H1 (cell line): ENCODE measurements at regions not wholly inside any gene's neighbourhood (a gene's known extent, or its start where the extent isn't known, plus 50 kb on each side); places are given as distances from the start of the nearest gene placed in this dataset.

ENCODE experiments used
- CTCF ChIA-PET: fragments of 300-600 bp; sonication (Branson Sonifier 250); formaldehyde crosslinking; loops from one replicate; lab custom pipeline; 2021; ENCODE audit not compliant: partially characterized antibody; lab: Charles Lee
- POLR2A ChIA-PET: fragments of 300-600 bp; sonication (Branson Sonifier 250); formaldehyde crosslinking; loops from one replicate; lab custom pipeline; 2021; ENCODE audit warnings: inconsistent platforms; ENCODE audit not compliant: partially characterized antibody; lab: Charles Lee
- DNase-seq, 2 experiments: peaks; one replicate each; pipeline versions ENCODE4 v3.0.0 to v3.0.0-alpha.2; 2010 to 2022; ENCODE audit warnings: low spot score in 2 of 2, low read depth in 1 of 2, mixed read lengths in 1 of 2
- FAIRE-seq: peaks from 2 replicates; lab custom pipeline; 2011; peaks lifted over from hg19 to GRCh38; lab: Jason Lieb, UNC
- H2AFZ ChIP-seq: 2 replicates; pipeline ENCODE4 v1.8.1; 2012; ENCODE audit warnings: low read length, inconsistent platforms
- H2AK5ac ChIP-seq: 2 replicates; pipeline ENCODE4 v1.6.1; 2013; ENCODE audit warnings: low read depth, low read length
- H2BK120ac ChIP-seq: replicated peaks from 2 replicates; pipeline ENCODE3; 2013; ENCODE audit warnings: low read depth, low read length, inconsistent platforms
- H2BK12ac ChIP-seq: 2 replicates; pipeline ENCODE4 v1.6.1; 2013; ENCODE audit warnings: low read depth, low read length
- H2BK15ac ChIP-seq: 2 replicates; pipeline ENCODE4 v1.6.1; 2013; ENCODE audit warnings: low read length
- H2BK20ac ChIP-seq: 2 replicates; pipeline ENCODE4 v1.6.1; 2013; ENCODE audit warnings: low read length
- H2BK5ac ChIP-seq: 2 replicates; pipeline ENCODE4 v1.6.1; 2013; ENCODE audit warnings: low read depth, low read length
- H3K14ac ChIP-seq: 2 replicates; pipeline ENCODE4 v1.6.1; 2013; ENCODE audit warnings: inconsistent platforms; ENCODE audit not compliant: insufficient read length
- H3K18ac ChIP-seq: 2 replicates; pipeline ENCODE4 v1.6.1; 2013; ENCODE audit warnings: low read length; ENCODE audit errors: extremely low read depth
- H3K23ac ChIP-seq: 2 replicates; pipeline ENCODE4 v1.6.1; 2013; ENCODE audit warnings: inconsistent platforms; ENCODE audit not compliant: insufficient read length
- H3K23me2 ChIP-seq: 2 replicates; pipeline ENCODE4 v1.6.1; 2013; ENCODE audit warnings: low read depth, low read length
- H3K27ac ChIP-seq: 2 replicates; pipeline ENCODE4 v1.6.1; 2011; ENCODE audit warnings: low read depth, low read length, inconsistent platforms
- H3K27me3 ChIP-seq, 4 experiments: replicated peaks in 1 of 4; 1 replicate in 1 of 4; 2 replicates in 3 of 4; pipeline versions ENCODE4 v1.6.1 to v1.8.1; 2011 to 2013; ENCODE audit warnings: low read length in 3 of 4, mild to moderate bottlenecking in 3 of 4, inconsistent platforms in 2 of 4, mixed read lengths in 2 of 4, moderate library complexity in 1 of 4; ENCODE audit not compliant: control insufficient read depth in 3 of 4, insufficient read depth in 3 of 4; ENCODE audit errors: extremely low read depth in 1 of 4
- H3K36me3 ChIP-seq, 4 experiments: 2 replicates each; pipeline versions ENCODE4 v1.6.1 to v1.8.1; 2011 to 2013; ENCODE audit warnings: mild to moderate bottlenecking in 4 of 4, low read length in 3 of 4, moderate library complexity in 2 of 4, control low read depth in 1 of 4, inconsistent platforms in 1 of 4; ENCODE audit not compliant: insufficient read depth in 4 of 4, control insufficient read depth in 2 of 4
- H3K4ac ChIP-seq: replicated peaks from 2 replicates; pipeline ENCODE3; 2013; ENCODE audit warnings: low read length, low read depth, mixed read lengths, inconsistent platforms; ENCODE audit not compliant: insufficient read length
- H3K4me1 ChIP-seq, 4 experiments: replicated peaks in 1 of 4; 1 replicate in 1 of 4; 2 replicates in 3 of 4; pipeline versions ENCODE4 v1.6.1 to v1.8.1; 2011 to 2013; ENCODE audit warnings: low read length in 3 of 4, inconsistent platforms in 2 of 4, mixed read lengths in 1 of 4; ENCODE audit not compliant: insufficient read depth in 4 of 4, control insufficient read depth in 3 of 4
- H3K4me2 ChIP-seq, 2 experiments: 2 replicates each; pipeline versions ENCODE4 v1.6.1 to v1.8.1; 2011 to 2013; ENCODE audit warnings: low read depth in 2 of 2, low read length in 2 of 2, control low read depth in 1 of 2, inconsistent platforms in 1 of 2, mild to moderate bottlenecking in 1 of 2; ENCODE audit not compliant: insufficient read depth in 1 of 2
- H3K4me3 ChIP-seq, 4 experiments: fragments of 200-600, 300-600 bp in 1 of 4; sonication (generic), shearing (Covaris generic), sonication (Bioruptor Twin) in 1 of 4; 2 replicates each; pipeline versions ENCODE4 v1.5.1 to v1.8.1; 2011 to 2016; ENCODE audit warnings: low read length in 4 of 4, low read depth in 3 of 4, control low read depth in 2 of 4, inconsistent platforms in 2 of 4, mild to moderate bottlenecking in 2 of 4, mixed read lengths in 1 of 4, moderate library complexity in 1 of 4; ENCODE audit not compliant: insufficient read depth in 2 of 4; ENCODE audit errors: extremely low read depth in 1 of 4
- H3K56ac ChIP-seq: replicated peaks from 2 replicates; pipeline ENCODE3; 2013; ENCODE audit warnings: low read depth, mild to moderate bottlenecking, mixed read lengths, low read length, inconsistent platforms; ENCODE audit not compliant: insufficient read length
- H3K79me1 ChIP-seq: 2 replicates; pipeline ENCODE4 v1.6.1; 2013; ENCODE audit warnings: low read depth, low read length, control low read depth
- H3K79me2 ChIP-seq, 2 experiments: 2 replicates each; pipeline versions ENCODE4 v1.6.1 to v1.8.1; 2012 to 2013; ENCODE audit warnings: low read length in 2 of 2, mild to moderate bottlenecking in 2 of 2, inconsistent platforms in 1 of 2; ENCODE audit not compliant: insufficient read depth in 2 of 2, control insufficient read depth in 1 of 2
- H3K9ac ChIP-seq, 4 experiments: replicated peaks in 1 of 4; 1 replicate in 1 of 4; 2 replicates in 3 of 4; pipeline versions ENCODE4 v1.6.1 to v1.8.1; 2011 to 2013; ENCODE audit warnings: low read depth in 3 of 4, low read length in 3 of 4, control low read depth in 2 of 4, mild to moderate bottlenecking in 2 of 4, moderate library complexity in 2 of 4, inconsistent platforms in 1 of 4; ENCODE audit errors: extremely low read depth in 1 of 4
- H3K9me3 ChIP-seq, 2 experiments: 2 replicates each; pipeline versions ENCODE4 v1.6.1 to v1.8.1; 2012 to 2013; ENCODE audit warnings: mild to moderate bottlenecking in 2 of 2, moderate library complexity in 2 of 2, control low read depth in 1 of 2, inconsistent platforms in 1 of 2, low read depth in 1 of 2, low read length in 1 of 2, mixed read lengths in 1 of 2; ENCODE audit not compliant: insufficient read depth in 2 of 2
- H4K20me1 ChIP-seq, 2 experiments: replicated peaks in 1 of 2; 2 replicates each; pipeline versions ENCODE3 to v1.8.1; 2011 to 2013; ENCODE audit warnings: inconsistent platforms in 2 of 2, low read length in 2 of 2, mild to moderate bottlenecking in 1 of 2; ENCODE audit not compliant: insufficient read depth in 2 of 2, control insufficient read depth in 1 of 2
- H4K5ac ChIP-seq: 2 replicates; pipeline ENCODE4 v1.6.1; 2013; ENCODE audit warnings: low read length, low read depth, mixed read lengths, inconsistent platforms; ENCODE audit not compliant: insufficient read length
- H4K8ac ChIP-seq: 2 replicates; pipeline ENCODE4 v1.8.0; 2013; ENCODE audit warnings: mild to moderate bottlenecking, moderate library complexity, low read length, inconsistent platforms; ENCODE audit not compliant: insufficient read depth; ENCODE audit errors: extremely low read depth
- H4K91ac ChIP-seq: replicated peaks from 2 replicates; pipeline ENCODE3; 2013; ENCODE audit warnings: low read length, mixed read lengths, inconsistent platforms; ENCODE audit not compliant: insufficient read length
- BACH1 ChIP-seq: IDR thresholded peaks from 2 replicates; pipeline ENCODE4 v1.6.1; 2012; ENCODE audit warnings: low read length, improper control_type of control experiment
- CEBPB ChIP-seq: IDR thresholded peaks from 2 replicates; pipeline ENCODE4 v1.6.1; 2012; ENCODE audit warnings: low read depth, low read length
- EP300 ChIP-seq, 2 experiments: IDR thresholded peaks; 1 replicate in 1 of 2; 2 replicates in 1 of 2; pipeline ENCODE4 v1.6.1; 2011 to 2012; ENCODE audit warnings: low read depth in 2 of 2, low read length in 2 of 2, mild to moderate bottlenecking in 2 of 2, borderline replicate concordance in 1 of 2, inconsistent platforms in 1 of 2, moderate library complexity in 1 of 2
- JUN ChIP-seq: IDR thresholded peaks from 2 replicates; pipeline ENCODE4 v1.6.1; 2011; ENCODE audit warnings: low read depth, mild to moderate bottlenecking, improper control_type of control experiment, low read length
- KDM1A ChIP-seq: fragments of 200-600, 300-600 bp; sonication (generic); IDR thresholded peaks from 2 replicates; pipeline ENCODE4 v1.7.1; 2016; ENCODE audit warnings: mild to moderate bottlenecking, low read length, borderline replicate concordance
- NANOG ChIP-seq: IDR thresholded peaks from 2 replicates; pipeline ENCODE4 v1.6.1; 2011; ENCODE audit warnings: low read length, low read depth, mild to moderate bottlenecking, inconsistent platforms; ENCODE audit not compliant: insufficient read depth, poor library complexity, severe bottlenecking
- NRF1 ChIP-seq: IDR thresholded peaks from 2 replicates; pipeline ENCODE4 v1.6.1; 2011; ENCODE audit warnings: mild to moderate bottlenecking, low read depth, low read length, improper control_type of control experiment
- PHF8 ChIP-seq: fragments of 200-600 bp; sonication (generic); conservative IDR thresholded peaks from 2 replicates; pipeline ENCODE4 v1.7.1; 2012; ENCODE audit warnings: low read depth, mild to moderate bottlenecking, inconsistent platforms, low read length, moderate library complexity
- RBBP5 ChIP-seq: IDR thresholded peaks from 2 replicates; pipeline ENCODE4 v1.7.1; 2012; ENCODE audit warnings: low read depth, mild to moderate bottlenecking, inconsistent platforms, low read length, moderate library complexity, borderline replicate concordance
- RXRA ChIP-seq: IDR thresholded peaks from 2 replicates; pipeline ENCODE4 v1.6.1; 2011; ENCODE audit warnings: low read depth, mild to moderate bottlenecking, low read length, moderate library complexity; ENCODE audit not compliant: insufficient read depth
- SIN3A ChIP-seq, 2 experiments: IDR thresholded peaks in 1 of 2; conservative IDR thresholded peaks in 1 of 2; 2 replicates each; pipeline ENCODE4 v1.6.1; 2011 to 2012; ENCODE audit warnings: low read length in 2 of 2, improper control_type of control experiment in 1 of 2, low read depth in 1 of 2, mild to moderate bottlenecking in 1 of 2
- SP2 ChIP-seq: IDR thresholded peaks from 2 replicates; pipeline ENCODE4 v1.6.1; 2012; ENCODE audit warnings: mild to moderate bottlenecking, low read length, inconsistent platforms
- SRF ChIP-seq: IDR thresholded peaks from 2 replicates; pipeline ENCODE4 v1.6.1; 2011; ENCODE audit warnings: mild to moderate bottlenecking, low read depth, low read length, moderate library complexity
- ZNF274 ChIP-seq: IDR thresholded peaks from 2 replicates; pipeline ENCODE4 v1.7.0; 2012; ENCODE audit warnings: low read length, borderline replicate concordance; ENCODE audit errors: extremely low read depth
- WGBS, 2 experiments: shearing (Covaris generic) in 1 of 2; methylation state at CpG; one replicate each; pipeline versions ENCODE4 v1.1.6 to v1.1.7; 2013 to 2015; ENCODE audit warnings: low lambda C conversion rate in 2 of 2, mixed read lengths in 2 of 2, inconsistent platforms in 1 of 2, low coverage in 1 of 2, missing lambda C conversion rate in 1 of 2; ENCODE audit not compliant: insufficient replicate concordance in 2 of 2, insufficient coverage in 1 of 2, insufficient read length in 1 of 2; ENCODE audit errors: extremely low coverage in 1 of 2, missing lambda C conversion rate in 1 of 2; 5-methylcytosine and 5-hydroxymethylcytosine counted together

DNA sequence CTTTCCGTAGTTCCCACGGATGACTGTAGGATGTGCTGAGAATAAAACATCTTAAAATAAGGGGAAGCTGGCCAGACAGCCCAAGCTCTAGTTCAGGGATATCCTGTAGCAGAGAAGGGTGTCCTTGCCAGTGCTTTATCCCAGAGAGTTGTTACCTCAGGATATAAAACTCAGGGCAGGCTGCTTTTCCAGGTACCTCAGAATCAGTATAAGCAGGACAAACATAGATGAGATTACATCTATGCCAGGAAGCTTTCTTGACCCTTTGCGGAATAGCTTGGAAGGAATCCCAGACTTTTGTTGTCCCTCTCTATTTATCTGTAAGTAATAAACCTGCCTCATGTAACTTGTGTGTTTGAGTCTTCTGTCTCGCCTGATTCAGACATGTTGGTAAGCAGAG lies 565.7 kb downstream of the PRDM9 start:
- H4K91ac ChIP-seq = no peak overlapping the region
- no peaks in the 10 kb centered on the region for H4K20me1 ChIP-seq
- H3K18ac ChIP-seq = no peak overlapping the region
- TF ChIP-seq NANOG (no peak), SIN3A (conservative IDR thresholded peaks at IDR 0.05 in 1 of 2, IDR thresholded peaks at IDR 0.05 in 1 of 2; ENCODE audit: low read depth in 1 of 2, low read length in 2 of 2) (no peak), RXRA (no peak), CEBPB (no peak), PHF8 (no peak), JUN (no peak), ZNF274 (no peak), RBBP5 (no peak), SP2 (no peak), BACH1 (no peak), EP300 (IDR thresholded peaks at IDR 0.05; ENCODE audit: borderline replicate concordance in 1 of 2, low read depth in 2 of 2, low read length in 2 of 2) (no peak), NRF1 (no peak), SRF (no peak), KDM1A (no peak)
- H4K5ac ChIP-seq = no peak overlapping the region
- FAIRE-seq = no peak
- H3K56ac ChIP-seq = no peak overlapping the region
- H2AK5ac ChIP-seq = no peak overlapping the region
- no peaks in the 10 kb centered on the region for H3K79me2 ChIP-seq
- no peak overlapping the region for H3K27ac ChIP-seq
- no peaks in the 10 kb centered on the region for H3K27me3 ChIP-seq
- H3K23me2 ChIP-seq = no peaks in the 10 kb centered on the region
- H3K9me3 ChIP-seq = peaks cover 0 to 2% of the 10 kb centered on the region in 2 experiments; a peak in 1 of 4 replicates
- no peak overlapping the region for H3K4ac ChIP-seq
- H2AFZ ChIP-seq = no peak overlapping the region
- DNase-seq = no peak
- no peak overlapping the region for H2BK5ac ChIP-seq
- H3K79me1 ChIP-seq = no peaks in the 10 kb centered on the region
- no peak overlapping the region for H3K23ac ChIP-seq
- CTCF ChIA-PET = interaction anchor here (0.8 kb wide), 1 partner anchor 78 kb away, joined by 4 read pairs; no protein-coding TSS in a partner anchor
- no peaks in the 10 kb centered on the region for H3K36me3 ChIP-seq
- POLR2A ChIA-PET = no interaction called here
- no peak overlapping the region for H4K8ac ChIP-seq
- no peak overlapping the region for H3K9ac ChIP-seq
- H3K4me1 ChIP-seq = no peaks in the 10 kb centered on the region
- no peak overlapping the region for H3K4me2 ChIP-seq
- H2BK12ac ChIP-seq = no peak overlapping the region
- WGBS, 2 experiments = 92% methylated on average over 4 of the region's 4 CpGs; no CpG with 5 or more reads in 1 of the 2 experiments
- no peak overlapping the region for H2BK15ac ChIP-seq
- no peak overlapping the region for H3K14ac ChIP-seq
- H3K4me3 ChIP-seq = no peak overlapping the region
- no peak overlapping the region for H2BK120ac ChIP-seq
- no peak overlapping the region for H2BK20ac ChIP-seq
